Fibroblast of lung (primary cell): ENCODE measurements at regions not wholly inside any gene's neighbourhood (a gene's known extent, or its start where the extent isn't known, plus 50 kb on each side); places are given as distances from the start of the nearest gene placed in this dataset.

Experiments used
- EZH2 ChIP-seq: IDR thresholded peaks from 2 replicates; pipeline ENCODE4 v1.5.1; 2012; ENCODE audit warnings: low read length, control low read depth, mild to moderate bottlenecking; ENCODE audit errors: missing control alignments
- TF ChIP-seq, protein P1 (sequence below), 2 donors: IDR thresholded peaks in 1 of 2; conservative IDR thresholded peaks in 1 of 2; 1 replicate in 1 of 2; 2 replicates in 1 of 2; pipeline ENCODE4 v1.5.1; 2011 to 2012; ENCODE audit warnings: low read length in 2 of 2, control low read depth in 1 of 2, inconsistent platforms in 1 of 2, low read depth in 1 of 2, mild to moderate bottlenecking in 1 of 2

DNA sequence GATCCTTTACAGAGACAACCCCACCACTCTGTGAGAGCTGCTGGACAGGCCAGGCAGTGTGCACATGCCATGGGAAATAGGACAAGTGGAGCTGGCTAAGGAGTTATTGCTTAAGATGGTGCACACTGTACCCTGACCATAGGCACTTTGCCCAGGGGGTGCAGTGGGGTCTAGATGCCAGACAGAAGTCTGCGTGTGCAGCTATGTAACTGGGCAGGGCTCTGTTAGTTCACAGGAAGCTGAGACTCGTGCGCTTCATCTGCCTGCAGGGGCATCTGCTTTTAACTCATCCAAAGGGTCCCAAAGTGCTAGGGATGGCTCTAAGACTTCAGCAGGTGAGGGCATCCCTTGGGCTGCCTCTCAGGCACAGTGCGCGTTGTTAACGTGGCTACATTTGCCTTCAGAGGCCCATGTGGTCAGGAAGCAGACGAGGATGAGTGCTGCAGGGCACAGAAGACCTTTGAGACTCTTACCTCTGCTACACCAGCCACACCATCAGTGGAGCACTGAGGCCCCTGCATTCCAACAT is 77.7 kb upstream of the GPR26 start:
- TF ChIP-seq, protein P1, sequence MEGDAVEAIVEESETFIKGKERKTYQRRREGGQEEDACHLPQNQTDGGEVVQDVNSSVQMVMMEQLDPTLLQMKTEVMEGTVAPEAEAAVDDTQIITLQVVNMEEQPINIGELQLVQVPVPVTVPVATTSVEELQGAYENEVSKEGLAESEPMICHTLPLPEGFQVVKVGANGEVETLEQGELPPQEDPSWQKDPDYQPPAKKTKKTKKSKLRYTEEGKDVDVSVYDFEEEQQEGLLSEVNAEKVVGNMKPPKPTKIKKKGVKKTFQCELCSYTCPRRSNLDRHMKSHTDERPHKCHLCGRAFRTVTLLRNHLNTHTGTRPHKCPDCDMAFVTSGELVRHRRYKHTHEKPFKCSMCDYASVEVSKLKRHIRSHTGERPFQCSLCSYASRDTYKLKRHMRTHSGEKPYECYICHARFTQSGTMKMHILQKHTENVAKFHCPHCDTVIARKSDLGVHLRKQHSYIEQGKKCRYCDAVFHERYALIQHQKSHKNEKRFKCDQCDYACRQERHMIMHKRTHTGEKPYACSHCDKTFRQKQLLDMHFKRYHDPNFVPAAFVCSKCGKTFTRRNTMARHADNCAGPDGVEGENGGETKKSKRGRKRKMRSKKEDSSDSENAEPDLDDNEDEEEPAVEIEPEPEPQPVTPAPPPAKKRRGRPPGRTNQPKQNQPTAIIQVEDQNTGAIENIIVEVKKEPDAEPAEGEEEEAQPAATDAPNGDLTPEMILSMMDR (conservative IDR thresholded peaks at IDR 0.05 in 1 of 2, IDR thresholded peaks at IDR 0.05 in 1 of 2; ENCODE audit: low read depth in 1 of 2, low read length in 2 of 2), result no peak
- TF ChIP-seq EZH2, result no peak
